H9 (cell line): ENCODE measurements at regions not wholly inside any gene's neighbourhood (a gene's known extent, or its start where the extent isn't known, plus 50 kb on each side); places are given as distances from the start of the nearest gene placed in this dataset.
A peak's percentile ranks its signal among the peaks of the same experiment; 100 is the strongest.

Experiments
- DNase-seq: peaks from one replicate; pipeline ENCODE4 v3.0.0-alpha.2; 2017
- H2AFZ ChIP-seq: one replicate; pipeline ENCODE4 v1.6.1; 2013; ENCODE audit warnings: mild to moderate bottlenecking, low read length, control low read depth, moderate library complexity
- H2AK5ac ChIP-seq: 2 replicates; pipeline ENCODE4 v1.6.1; 2013; ENCODE audit warnings: low read length, control low read depth, mixed read lengths; ENCODE audit not compliant: insufficient read length
- H2BK120ac ChIP-seq: one replicate; pipeline ENCODE4 v1.6.1; 2013; ENCODE audit warnings: low read depth, mild to moderate bottlenecking, low read length, control low read depth, inconsistent platforms; ENCODE audit not compliant: poor library complexity, severe bottlenecking
- H2BK12ac ChIP-seq: 2 replicates; pipeline ENCODE4 v1.6.1; 2013; ENCODE audit warnings: low read length, control low read depth, mixed read lengths, low read depth; ENCODE audit not compliant: insufficient read length
- H2BK15ac ChIP-seq: 2 replicates; pipeline ENCODE4 v1.6.1; 2013; ENCODE audit warnings: low read depth, low read length, control low read depth
- H2BK20ac ChIP-seq: one replicate; pipeline ENCODE4 v1.6.1; 2013; ENCODE audit warnings: low read depth, mild to moderate bottlenecking, low read length, control low read depth, inconsistent platforms; ENCODE audit not compliant: poor library complexity, severe bottlenecking
- H2BK5ac ChIP-seq: 2 replicates; pipeline ENCODE4 v1.6.1; 2013; ENCODE audit warnings: low read length, control low read depth, mixed read lengths; ENCODE audit not compliant: insufficient read length
- H3K14ac ChIP-seq: 2 replicates; pipeline ENCODE4 v1.6.1; 2013; ENCODE audit warnings: low read length, control low read depth; ENCODE audit not compliant: insufficient read depth
- H3K18ac ChIP-seq: 2 replicates; pipeline ENCODE4 v1.6.1; 2013; ENCODE audit warnings: low read depth, mild to moderate bottlenecking, mixed read lengths, low read length, control low read depth; ENCODE audit not compliant: insufficient read length
- H3K23ac ChIP-seq: 2 replicates; pipeline ENCODE4 v1.6.1; 2013; ENCODE audit warnings: low read length, control low read depth, mixed read lengths, low read depth; ENCODE audit not compliant: insufficient read length
- H3K23me2 ChIP-seq: 2 replicates; pipeline ENCODE4 v1.6.1; 2013; ENCODE audit warnings: low read depth, mild to moderate bottlenecking, mixed read lengths, low read length, control low read depth; ENCODE audit not compliant: insufficient read length, poor library complexity, severe bottlenecking
- H3K27ac ChIP-seq: 2 replicates; pipeline ENCODE4 v1.5.1; 2013; ENCODE audit warnings: low read length, control low read depth, mixed read lengths, low read depth; ENCODE audit not compliant: insufficient read length
- H3K27me3 ChIP-seq: 2 replicates; pipeline ENCODE4 v1.6.1; 2013; ENCODE audit warnings: low read length, control low read depth, inconsistent platforms; ENCODE audit not compliant: insufficient read depth
- H3K4ac ChIP-seq: 2 replicates; pipeline ENCODE4 v1.6.1; 2013; ENCODE audit warnings: low read depth, mild to moderate bottlenecking, control low read depth, inconsistent platforms, low read length, moderate library complexity
- H3K4me1 ChIP-seq: 2 replicates; pipeline ENCODE4 v1.6.1; 2013; ENCODE audit warnings: low read length, control low read depth, inconsistent platforms; ENCODE audit not compliant: insufficient read depth
- H3K4me2 ChIP-seq: 2 replicates; pipeline ENCODE4 v1.6.1; 2013; ENCODE audit warnings: low read length, control low read depth, mixed read lengths; ENCODE audit not compliant: insufficient read length, insufficient read depth
- H3K56ac ChIP-seq: 2 replicates; pipeline ENCODE4 v1.6.1; 2013; ENCODE audit warnings: low read depth, mild to moderate bottlenecking, mixed read lengths, low read length, control low read depth; ENCODE audit not compliant: insufficient read length
- H3K79me1 ChIP-seq: 2 replicates; pipeline ENCODE4 v1.6.1; 2013; ENCODE audit warnings: low read depth, mild to moderate bottlenecking, moderate library complexity, low read length, control low read depth, inconsistent platforms; ENCODE audit not compliant: insufficient read depth, poor library complexity, severe bottlenecking
- H3K79me2 ChIP-seq: 2 replicates; pipeline ENCODE4 v1.6.1; 2013; ENCODE audit warnings: low read length, control low read depth, inconsistent platforms; ENCODE audit not compliant: insufficient read depth
- H3K9ac ChIP-seq: 2 replicates; pipeline ENCODE4 v1.6.1; 2013; ENCODE audit warnings: low read length, control low read depth, mixed read lengths; ENCODE audit not compliant: insufficient read length; ENCODE audit errors: extremely low read depth
- H3K9me3 ChIP-seq: one replicate; pipeline ENCODE4 v1.6.1; 2013; ENCODE audit warnings: low read depth, low read length, inconsistent platforms; ENCODE audit not compliant: control insufficient read depth
- H3T11ph ChIP-seq: one replicate; pipeline ENCODE4 v1.6.1; 2013; ENCODE audit warnings: mild to moderate bottlenecking, low read length, control low read depth, inconsistent platforms
- H4K20me1 ChIP-seq: one replicate; pipeline ENCODE4 v1.6.1; 2013; ENCODE audit not compliant: control insufficient read depth, insufficient read length, insufficient read depth
- H4K5ac ChIP-seq: 2 replicates; pipeline ENCODE4 v1.6.1; 2013; ENCODE audit warnings: low read depth, mild to moderate bottlenecking, mixed read lengths, low read length, control low read depth; ENCODE audit not compliant: insufficient read length
- H4K8ac ChIP-seq: replicated peaks from 2 replicates; pipeline ENCODE4 v1.6.1; 2013; ENCODE audit warnings: low read length, control low read depth, mixed read lengths, low read depth; ENCODE audit not compliant: insufficient read length
- H4K91ac ChIP-seq: 2 replicates; pipeline ENCODE4 v1.6.1; 2013; ENCODE audit warnings: low read depth, mild to moderate bottlenecking, moderate library complexity, mixed read lengths, low read length, control low read depth; ENCODE audit not compliant: insufficient read length
- H3K27ac Mint-ChIP-seq, 3 experiments: 2 replicates in 2 of 3; 3 replicates in 1 of 3; pipeline ENCODE4 v1.8.0; 2020 to 2021; ENCODE audit warnings: mixed read lengths in 3 of 3, mild to moderate bottlenecking in 1 of 3, moderate library complexity in 1 of 3
- H3K27me3 Mint-ChIP-seq: 2 replicates; pipeline ENCODE4 v1.8.0; 2021; ENCODE audit warnings: low read depth, mild to moderate bottlenecking, moderate library complexity, mixed read lengths
- H3K36me3 Mint-ChIP-seq, 3 experiments: 2 replicates in 2 of 3; 3 replicates in 1 of 3; pipeline ENCODE4 v1.8.0; 2020 to 2021; ENCODE audit warnings: low read depth in 3 of 3, mixed read lengths in 3 of 3; ENCODE audit not compliant: insufficient read depth in 1 of 3
- H3K4me1 Mint-ChIP-seq, 2 experiments: 2 replicates each; pipeline ENCODE4 v1.8.0; 2020; ENCODE audit warnings: mixed read lengths in 2 of 2
- H3K4me3 Mint-ChIP-seq, 2 experiments: 2 replicates in 1 of 2; 3 replicates in 1 of 2; pipeline ENCODE4 v1.8.0; 2020 to 2021; ENCODE audit warnings: mild to moderate bottlenecking in 2 of 2, mixed read lengths in 2 of 2, moderate library complexity in 1 of 2
- H3K9me3 Mint-ChIP-seq, 2 experiments: 2 replicates in 1 of 2; 3 replicates in 1 of 2; pipeline ENCODE4 v1.8.0; 2020; ENCODE audit warnings: mild to moderate bottlenecking in 2 of 2, mixed read lengths in 2 of 2, moderate library complexity in 1 of 2
- WGBS: extraction: QIAGEN DNeasy Blood & Tissue Kit; methylation state at CpG from one replicate; pipeline ENCODE4 v1.1.7; 2013; ENCODE audit warnings: missing lambda C conversion rate, low lambda C conversion rate, mixed read lengths; ENCODE audit not compliant: insufficient read length; ENCODE audit errors: extremely low coverage; 5-methylcytosine and 5-hydroxymethylcytosine counted together
- TF ChIP-seq, protein P1 (sequence below): fragments of 200-600 bp; sonication (generic); conservative IDR thresholded peaks from 3 replicates; pipeline ENCODE4 v1.8.0; 2021; ENCODE audit warnings: antibody characterized with exemption, mild to moderate bottlenecking

DNA sequence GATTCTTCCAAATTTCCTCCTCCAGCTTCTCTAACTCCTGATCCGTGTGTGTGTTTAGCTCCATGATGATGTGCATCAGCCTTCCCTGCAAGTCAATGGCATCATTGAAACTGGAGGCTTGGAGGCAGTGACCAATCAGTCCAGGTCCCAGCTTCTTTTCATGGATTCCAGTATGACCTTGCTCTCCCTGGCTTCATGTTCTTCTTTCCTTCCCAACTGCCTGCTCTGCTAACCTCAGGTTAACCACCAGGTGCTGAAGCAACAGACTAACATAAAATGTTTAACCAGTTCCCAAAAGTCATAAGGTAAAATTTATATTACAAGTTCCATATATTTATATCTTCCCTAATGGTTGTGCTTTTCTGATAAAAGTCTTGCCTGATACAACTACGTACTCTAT lies 512.8 kb upstream of the EPHA7 start:
- H3K56ac ChIP-seq = no peak overlapping the region
- Mint-ChIP-seq H3K36me3 (no peaks in the 10 kb centered on the region), H3K27ac (peak overlapping the region in 1 of 3 experiments; percentile 73; a peak in 1 of 7 replicates), H3K27me3 (no peaks in the 10 kb centered on the region), H3K4me3 (no peak overlapping the region), H3K9me3 (no peaks in the 10 kb centered on the region), H3K4me1 (peaks cover 7% of the 10 kb centered on the region in 2 experiments)
- DNase-seq = peak; percentile 28
- no peak overlapping the region for H2AK5ac ChIP-seq
- no peak overlapping the region for H2BK12ac ChIP-seq
- H3K9ac ChIP-seq = no peak overlapping the region
- H3K79me2 ChIP-seq = no peaks in the 10 kb centered on the region
- H3T11ph ChIP-seq = no peak overlapping the region
- no peaks in the 10 kb centered on the region for H3K23me2 ChIP-seq
- TF ChIP-seq, protein P1, sequence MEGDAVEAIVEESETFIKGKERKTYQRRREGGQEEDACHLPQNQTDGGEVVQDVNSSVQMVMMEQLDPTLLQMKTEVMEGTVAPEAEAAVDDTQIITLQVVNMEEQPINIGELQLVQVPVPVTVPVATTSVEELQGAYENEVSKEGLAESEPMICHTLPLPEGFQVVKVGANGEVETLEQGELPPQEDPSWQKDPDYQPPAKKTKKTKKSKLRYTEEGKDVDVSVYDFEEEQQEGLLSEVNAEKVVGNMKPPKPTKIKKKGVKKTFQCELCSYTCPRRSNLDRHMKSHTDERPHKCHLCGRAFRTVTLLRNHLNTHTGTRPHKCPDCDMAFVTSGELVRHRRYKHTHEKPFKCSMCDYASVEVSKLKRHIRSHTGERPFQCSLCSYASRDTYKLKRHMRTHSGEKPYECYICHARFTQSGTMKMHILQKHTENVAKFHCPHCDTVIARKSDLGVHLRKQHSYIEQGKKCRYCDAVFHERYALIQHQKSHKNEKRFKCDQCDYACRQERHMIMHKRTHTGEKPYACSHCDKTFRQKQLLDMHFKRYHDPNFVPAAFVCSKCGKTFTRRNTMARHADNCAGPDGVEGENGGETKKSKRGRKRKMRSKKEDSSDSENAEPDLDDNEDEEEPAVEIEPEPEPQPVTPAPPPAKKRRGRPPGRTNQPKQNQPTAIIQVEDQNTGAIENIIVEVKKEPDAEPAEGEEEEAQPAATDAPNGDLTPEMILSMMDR = peak; percentile 42; the same call in 2 of the 3 replicates
- H4K8ac ChIP-seq = no peak overlapping the region
- no peak overlapping the region for H3K14ac ChIP-seq
- WGBS = no CpG with 5 or more reads among the region's 2 CpGs
- H3K9me3 ChIP-seq = no peaks in the 10 kb centered on the region
- no peaks in the 10 kb centered on the region; the same call in 1 of the 2 replicates for H3K4me1 ChIP-seq
- no peaks in the 10 kb centered on the region for H3K79me1 ChIP-seq
- H4K5ac ChIP-seq = no peak overlapping the region
- H2BK120ac ChIP-seq = no peak overlapping the region
- no peak overlapping the region for H3K4me2 ChIP-seq
- no peak overlapping the region for H3K18ac ChIP-seq
- 0 out of 2 replicates have a peak overlapping the region, but pooled peaks have one; percentile 98 for H2BK15ac ChIP-seq
- no peak overlapping the region for H2BK20ac ChIP-seq
- no peaks in the 10 kb centered on the region for H3K27me3 ChIP-seq
- H3K4ac ChIP-seq = no peak overlapping the region
- no peak overlapping the region for H2BK5ac ChIP-seq
- no peaks in the 10 kb centered on the region for H4K20me1 ChIP-seq
- no peak overlapping the region for H4K91ac ChIP-seq
- H2AFZ ChIP-seq = no peak overlapping the region
- no peak overlapping the region for H3K27ac ChIP-seq
- H3K23ac ChIP-seq = no peak overlapping the region
